Stimulated activated CD4-positive, alpha-beta T cell treated with anti-CD3 and anti-CD28 coated beads, Interleukin-1b, Interleukin-23, amount 100 ng/mL, for 1 hour (primary cell): ENCODE measurements at regions not wholly inside any gene's neighbourhood (a gene's known extent, or its start where the extent isn't known, plus 50 kb on each side); places are given as distances from the start of the nearest gene placed in this dataset.
"Not testable (repeated sequence)": the region's sequence is repeated elsewhere in the genome, so short reads cannot be mapped to it uniquely, and the experiment has no call there.

ENCODE experiments used
- DNase-seq, 2 donors: peaks; one replicate each; pipeline ENCODE4 v3.0.0-alpha.2; 2020; ENCODE audit warnings: low read depth in 2 of 2

DNA sequence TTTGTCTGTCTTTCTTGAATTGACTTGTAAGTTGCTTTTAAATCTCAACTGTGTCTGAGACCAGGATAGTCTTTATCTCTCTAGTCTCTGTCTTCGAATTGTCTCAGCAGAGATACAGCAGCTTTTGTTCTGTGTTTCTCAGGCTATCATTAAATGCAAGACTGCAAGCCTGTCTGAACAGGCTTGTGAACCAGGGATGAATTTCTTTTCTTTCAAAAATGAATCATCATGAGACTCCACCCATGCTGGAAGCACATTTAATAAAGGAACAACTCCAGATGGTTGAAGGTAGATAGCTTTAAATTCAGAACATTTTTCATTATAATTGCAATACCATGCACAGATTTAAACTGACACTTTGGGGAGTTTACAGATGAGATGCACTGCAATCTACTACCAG lies 155.9 kb downstream of the SEC23IP start:
- no peak for DNase-seq

DNA sequence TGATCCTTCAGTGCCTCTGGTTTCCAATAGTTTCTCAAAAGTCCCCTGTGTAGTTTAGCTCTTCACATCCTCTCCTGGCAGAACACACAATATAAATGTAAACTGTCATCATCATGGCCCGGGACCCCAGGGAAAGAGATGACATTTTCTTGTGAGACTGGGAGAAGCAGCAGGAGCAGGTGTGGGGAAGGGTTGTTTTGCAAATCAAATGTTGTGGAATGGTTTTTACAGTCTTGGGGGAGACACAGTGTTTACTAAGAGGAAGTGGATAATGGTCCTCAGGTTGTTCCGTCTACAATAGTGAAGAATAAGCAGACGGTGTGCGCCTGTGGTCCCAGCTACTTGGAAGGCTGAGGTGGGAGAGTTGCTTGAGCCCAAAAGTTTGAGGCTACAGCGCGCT lies 159.1 kb downstream of the SEC23IP start:
- DNase-seq, result no peak

DNA sequence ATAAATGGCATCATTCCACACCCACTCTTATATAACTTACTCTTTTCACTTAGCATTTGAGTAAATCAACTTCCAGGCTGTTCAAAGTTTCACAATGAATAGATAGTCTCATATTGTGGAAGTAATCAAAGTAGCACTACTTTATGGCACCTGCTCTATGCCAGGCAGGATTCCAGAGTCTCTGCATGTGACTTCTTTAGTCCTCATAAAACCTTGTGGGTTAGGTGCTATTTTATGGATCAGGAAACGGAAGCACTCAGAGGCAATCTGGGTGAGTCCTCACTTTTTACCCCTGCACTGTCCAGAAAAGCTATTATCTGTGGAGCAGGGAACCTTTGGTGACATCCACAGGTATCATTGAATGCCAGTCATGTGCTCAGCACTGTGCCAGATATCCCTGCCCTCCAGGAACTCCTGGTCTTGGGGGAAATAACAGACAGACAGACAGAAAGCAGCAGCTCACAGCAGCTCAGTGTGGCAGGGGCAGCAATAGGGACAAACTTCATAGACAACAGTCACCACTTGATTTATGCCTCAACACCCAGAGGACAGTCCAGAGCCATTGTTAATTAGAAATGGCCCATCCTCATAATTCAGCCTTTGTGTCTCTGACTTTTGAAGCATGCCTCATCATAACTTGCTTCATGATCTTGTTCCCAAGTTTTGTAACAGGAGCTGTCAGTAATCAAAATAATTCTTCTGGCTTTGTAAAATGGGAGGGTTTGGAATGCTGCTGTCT lies 160.6 kb downstream of the SEC23IP start:
- DNase-seq, result no peak

DNA sequence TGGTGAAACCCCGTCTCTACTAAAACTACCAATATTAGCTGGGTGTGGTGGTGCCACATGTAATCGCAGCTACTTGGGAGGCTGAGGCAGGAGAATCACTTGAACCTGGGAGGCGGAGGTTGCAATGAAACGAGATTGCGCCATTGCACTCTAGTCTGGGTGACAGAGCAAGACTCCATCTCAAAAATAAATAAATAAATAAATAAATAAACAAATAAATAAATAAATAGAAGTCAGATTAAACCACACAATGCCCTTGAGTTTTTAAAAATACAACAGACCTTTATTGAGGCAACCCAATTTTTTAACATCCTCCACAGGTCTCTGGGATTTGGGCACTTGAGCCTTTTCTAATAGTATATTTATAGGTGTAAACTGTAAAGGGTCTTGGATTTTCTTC lies 167.3 kb downstream of the SEC23IP start:
- not testable (repeated sequence) for DNase-seq

DNA sequence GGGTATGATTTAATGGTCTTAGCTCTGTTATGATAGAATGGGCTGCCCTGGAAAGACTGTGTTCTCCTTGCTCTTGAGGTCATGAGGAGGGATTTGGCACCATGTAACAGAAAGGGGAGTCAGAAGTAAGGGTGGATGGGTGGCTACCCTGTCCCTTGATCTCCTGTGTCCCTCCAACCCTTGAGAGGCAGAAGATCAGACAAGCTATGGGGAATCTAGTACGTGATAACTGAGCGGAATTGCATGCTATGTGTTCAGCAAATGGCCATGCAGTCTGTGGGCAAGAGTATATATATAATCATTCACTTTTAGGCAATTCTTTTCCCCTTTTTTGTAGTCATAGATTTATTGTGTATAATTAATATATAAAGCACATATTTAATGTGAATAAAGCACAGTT lies 174.9 kb downstream of the SEC23IP start:
- DNase-seq, result no peak

DNA sequence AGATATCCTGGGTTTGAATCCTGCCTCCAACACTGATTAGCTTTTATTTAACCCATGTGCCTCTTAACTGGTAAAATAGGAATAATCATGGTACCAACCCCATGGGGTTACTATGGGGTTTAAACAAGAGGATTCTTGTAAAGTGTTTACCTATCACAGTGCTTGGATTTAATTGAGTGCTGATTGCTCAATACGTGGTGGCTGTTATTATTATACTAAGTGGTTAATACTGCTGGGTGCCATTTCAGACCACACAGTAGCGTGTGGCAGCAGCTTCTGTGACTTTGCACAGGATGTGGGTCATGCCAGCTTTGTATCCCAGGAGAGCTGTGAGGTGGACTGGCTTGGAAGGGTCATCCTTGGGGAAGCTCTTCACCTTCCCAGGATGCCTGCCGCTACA lies 177.2 kb downstream of the SEC23IP start:
- no peak for DNase-seq

DNA sequence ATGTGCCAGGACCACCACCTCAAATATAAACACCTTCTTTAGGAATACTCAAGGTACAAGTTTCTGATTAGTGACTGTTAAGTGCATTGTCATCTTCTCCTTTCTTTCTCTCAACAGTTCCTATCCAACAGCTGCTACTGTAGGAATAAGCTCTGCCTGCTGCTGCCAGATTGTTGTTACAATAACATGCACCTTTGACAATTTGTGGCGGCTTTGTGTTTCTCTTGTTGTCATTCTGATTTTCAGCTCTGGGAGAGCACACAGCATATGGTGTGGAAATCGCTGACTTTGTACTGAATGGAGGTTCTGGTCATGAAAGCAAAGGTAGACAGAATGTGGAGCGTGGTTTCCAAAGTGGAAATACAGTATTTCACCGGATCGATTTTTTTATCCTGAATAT lies 182.8 kb downstream of the SEC23IP start:
- DNase-seq, result no peak

DNA sequence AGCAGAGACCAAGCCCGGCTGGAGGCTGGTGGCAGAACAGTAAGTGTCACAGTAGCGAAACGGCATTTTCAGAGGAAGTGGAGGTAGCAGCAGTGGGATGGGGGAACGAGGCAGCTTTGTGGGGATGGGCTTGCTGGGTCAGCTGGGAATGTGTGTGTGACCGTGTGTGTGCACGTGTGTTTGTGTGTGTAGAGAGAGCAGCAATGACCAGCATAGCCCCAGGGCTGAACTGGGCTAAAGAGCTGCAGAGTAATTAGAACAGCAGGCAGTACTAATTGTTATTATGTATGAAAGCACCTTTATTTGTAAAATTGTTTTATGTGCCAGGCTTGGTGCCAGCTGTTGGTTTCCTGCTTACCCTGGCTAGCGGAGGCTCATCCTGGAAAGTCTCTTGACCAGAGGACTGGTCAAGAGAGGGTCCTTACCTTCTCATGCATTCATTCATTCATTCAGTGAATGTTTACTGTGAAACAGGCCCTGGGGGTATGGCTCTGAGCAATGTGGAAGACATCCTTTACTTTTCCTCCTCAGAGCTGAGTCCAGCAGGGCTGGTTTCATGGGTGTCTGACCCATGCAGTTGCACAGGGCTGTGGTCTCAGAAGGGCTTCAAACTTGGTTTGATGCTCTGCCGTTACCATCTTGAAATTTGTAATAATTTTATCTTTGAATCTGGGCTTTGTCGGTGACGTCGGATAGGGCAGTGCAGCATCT lies 184.6 kb downstream of the SEC23IP start:
- DNase-seq, result no peak

DNA sequence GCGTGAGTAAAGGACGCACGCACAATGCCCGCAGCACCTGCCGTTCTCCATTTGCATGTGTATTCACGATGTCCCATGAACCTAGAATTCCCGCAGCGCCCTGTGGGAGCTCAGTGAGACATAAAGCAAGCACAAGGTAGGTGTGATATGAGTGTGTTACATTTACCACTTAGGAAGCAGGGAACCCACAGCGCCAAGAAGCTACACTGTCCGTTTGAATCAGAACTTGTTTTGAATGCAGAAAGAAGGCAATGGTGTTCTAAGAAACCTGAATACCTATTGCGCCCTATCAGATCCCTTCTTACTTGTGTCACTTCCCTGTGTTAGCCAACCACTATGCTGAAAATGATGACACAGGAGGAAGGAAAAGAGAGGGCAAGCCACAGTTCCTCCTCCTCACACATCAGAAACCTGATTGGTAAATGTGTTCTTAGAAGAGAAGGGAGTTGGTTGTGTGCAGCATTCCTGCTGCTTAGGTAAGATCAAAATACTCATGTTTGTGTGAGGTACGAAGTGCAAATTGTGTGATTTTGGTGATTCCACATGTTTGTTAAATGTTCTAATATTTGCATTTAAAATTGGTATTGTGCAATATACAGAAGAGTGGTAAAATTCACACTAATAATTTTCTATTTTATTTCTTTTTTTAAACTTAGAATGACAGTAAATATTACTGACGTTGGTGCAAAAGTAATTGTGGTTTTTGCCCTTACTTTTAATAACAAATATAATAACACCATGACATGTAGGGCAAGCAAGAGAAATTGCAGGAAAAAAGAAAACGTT lies 185.4 kb downstream of the SEC23IP start:
- no peak for DNase-seq

DNA sequence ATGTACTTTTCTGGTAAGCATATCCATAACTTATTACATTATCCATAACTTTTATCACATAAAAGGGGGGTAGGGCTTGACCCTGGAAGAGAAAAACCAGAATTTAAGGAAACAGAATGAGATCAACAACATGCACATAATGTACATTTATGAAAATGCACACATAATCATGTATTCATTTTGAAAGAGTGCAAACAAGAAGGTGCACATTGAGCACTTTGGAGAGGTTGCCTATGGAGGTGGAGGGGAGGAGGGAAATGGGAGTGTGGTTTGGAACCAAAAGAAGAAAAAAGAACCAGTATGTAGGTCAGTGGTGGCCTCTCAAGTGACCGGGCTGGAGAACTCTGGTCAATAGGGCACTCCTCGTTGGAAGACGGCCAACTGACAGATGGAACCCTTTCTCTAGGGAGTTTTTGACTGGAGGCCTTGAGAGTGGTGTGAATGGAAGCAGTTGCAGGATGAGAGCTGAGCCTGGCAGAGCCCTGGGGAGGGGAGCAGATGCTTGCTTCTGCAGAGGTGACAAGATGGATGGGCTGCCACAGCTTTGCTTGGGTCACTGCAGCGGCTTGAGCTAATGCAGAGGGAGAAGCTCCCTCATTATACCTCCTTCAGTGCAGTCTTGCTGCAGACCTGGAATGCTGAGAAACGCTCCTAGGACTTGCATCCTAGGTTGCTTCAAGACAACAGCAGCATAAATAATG lies 192.7 kb downstream of the SEC23IP start:
- DNase-seq, result no peak

DNA sequence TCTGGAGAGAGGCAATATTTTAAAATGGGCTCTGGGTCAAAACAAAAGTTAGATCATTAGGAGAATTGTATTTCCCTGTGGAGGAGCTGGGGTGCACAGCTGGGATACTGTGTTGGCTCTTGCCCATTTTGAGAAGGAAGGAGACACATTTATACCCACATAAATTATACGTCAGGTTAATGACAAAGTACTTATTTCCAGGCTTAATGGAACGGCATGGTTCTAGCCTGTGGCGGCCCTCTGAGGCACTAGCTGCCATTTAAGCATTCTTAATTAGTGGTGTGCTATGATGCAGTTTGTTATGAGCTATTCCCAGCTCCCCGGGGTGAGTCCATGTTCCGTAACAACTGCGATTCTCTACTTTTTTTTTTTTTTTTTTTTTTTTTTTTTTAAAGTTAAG lies 193.5 kb downstream of the SEC23IP start:
- DNase-seq, result no peak

DNA sequence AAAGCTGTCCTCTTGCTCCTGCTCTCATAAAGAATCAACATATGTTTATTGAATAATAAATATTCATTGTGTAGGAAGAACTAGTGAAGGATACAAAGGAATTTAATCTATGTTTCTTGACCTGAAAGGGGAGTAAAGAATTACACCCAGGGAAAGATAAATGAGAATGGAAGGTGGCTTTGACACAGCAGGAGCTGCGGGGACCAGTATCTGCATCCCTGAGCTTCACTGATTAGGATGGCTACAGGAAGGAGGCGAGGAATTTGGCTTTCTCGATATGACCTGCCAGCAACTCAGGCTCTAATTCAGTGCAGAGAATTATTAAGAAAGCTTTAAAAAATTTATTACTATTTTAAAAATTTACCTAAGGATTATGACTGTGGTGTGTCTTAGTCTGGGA lies 194.6 kb downstream of the SEC23IP start:
- no peak for DNase-seq

DNA sequence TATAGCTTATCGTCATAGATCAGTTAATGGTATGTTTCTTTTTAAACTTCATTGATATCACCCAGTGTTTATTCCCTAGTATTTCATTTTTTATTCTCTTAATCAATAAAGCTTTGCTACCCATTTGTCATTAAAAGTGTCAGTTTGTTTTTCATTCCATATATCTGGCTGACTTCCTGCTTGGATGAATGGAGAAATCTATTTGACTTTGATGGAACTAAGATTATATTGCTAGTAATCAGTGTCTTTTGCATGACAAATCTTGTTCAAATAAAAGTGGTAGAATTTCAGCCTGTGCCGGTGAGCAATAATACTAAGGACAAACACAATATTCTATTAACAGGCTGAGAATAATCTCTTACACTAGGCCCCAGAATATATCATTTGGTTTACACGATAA lies 203.3 kb downstream of the SEC23IP start:
- DNase-seq, result no peak

DNA sequence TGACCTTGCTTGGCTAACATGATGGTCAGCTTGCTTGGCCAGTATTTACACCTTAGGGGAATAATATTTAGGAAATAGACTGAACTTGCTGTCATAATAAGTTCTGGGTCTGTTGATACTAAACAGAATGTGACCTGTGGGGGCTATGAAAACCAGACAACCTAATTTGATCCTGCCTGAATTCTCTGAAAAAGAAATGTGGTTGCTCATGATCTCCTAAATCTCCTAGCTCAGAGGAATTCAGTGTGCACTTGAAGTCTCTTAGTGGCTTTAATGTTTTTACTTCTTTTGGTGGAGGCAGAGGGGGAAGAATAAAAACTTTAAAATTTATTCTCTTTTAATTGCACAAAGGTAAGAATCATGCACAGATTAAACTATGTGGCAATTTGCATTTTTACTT lies 205.2 kb downstream of the SEC23IP start:
- DNase-seq, result no peak

DNA sequence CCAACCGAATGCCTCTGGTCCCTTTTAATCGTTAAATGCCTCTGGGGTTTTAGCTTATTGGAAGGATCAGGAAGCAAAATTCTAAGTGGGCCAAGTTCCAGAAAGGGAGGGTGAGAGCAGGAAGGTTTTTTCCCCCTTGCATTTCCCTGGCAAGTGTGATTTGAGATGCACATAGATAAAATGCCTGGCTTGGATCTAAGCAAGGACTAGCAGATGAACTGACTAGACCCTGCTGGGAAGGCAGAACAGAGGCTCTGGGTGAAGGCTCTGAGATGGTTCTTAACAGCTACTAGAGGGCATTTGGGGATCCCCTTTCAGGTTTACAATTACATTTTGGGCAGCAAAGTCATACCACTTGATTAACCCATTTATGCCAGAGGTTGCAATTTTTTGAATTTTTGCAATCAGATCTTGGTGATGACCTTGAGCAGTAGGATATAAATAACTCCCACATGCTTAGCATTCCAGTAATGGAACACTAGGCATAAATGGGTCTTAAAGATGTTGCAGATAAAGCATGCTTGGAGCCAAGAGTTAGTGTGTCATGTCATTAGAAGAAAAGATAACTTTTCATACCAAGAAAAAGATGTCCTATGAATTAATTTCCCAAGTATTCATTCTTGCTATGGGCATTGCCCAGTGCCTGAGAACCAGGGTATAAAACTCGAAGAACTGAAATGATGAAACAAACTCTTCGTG lies 205.9 kb downstream of the SEC23IP start:
- DNase-seq, result no peak

DNA sequence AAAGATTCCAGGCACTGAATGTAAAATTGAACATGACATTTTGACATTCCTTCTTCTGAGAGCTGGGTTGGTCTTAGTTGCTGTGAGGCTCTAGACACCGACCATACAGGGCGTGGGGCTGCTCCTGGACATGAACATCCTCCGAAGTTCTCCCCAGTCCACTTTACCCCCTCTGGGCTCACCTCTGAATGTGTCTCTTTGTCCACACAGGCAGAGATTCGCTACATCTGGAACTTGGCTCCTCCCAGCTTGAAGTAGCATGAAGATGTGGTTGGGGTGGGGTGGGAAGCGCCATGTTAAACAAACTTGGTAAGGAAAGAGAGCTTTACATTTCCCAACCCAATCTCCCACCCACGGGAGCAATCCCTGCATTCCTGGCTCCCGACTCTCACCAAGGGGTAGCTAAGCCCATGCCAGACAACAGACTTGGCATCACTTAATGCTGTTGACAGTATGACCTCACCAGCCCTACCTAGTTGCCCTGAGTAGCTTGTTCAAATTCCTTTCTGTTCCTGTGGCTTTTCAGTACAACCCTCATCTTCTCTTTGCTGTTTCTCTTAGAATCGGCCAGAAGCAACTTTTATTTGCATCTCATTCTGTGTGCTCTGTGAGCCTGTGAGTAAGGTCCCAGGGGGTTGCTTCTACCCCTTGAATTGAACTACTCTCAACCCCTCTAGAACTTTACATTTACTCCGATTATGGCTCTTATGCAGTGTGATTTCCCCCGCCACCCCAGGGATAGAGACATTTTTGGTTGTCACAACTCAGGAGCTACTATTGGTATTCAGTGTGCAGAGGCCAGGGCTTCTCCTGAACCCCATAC lies 211.4 kb downstream of the SEC23IP start:
- no peak for DNase-seq

DNA sequence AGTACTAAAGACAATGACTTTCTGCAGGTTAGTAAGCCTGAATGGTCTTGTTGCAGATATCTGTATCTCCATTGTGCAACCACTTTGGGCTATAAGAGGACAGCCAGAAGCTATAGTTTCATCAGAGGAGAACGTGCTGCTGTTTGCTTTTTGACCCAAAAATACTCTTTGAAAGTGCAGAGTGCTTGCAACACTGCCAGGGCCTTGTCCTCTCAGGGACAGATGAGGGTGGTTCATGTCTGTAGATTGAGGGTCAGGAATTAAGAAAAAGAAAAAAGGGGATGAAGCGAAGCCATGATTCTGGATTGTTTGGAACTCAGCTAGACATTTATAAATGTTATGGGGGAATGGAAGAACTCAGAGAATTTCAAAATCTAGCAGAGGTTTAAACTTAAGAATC lies 212.5 kb downstream of the SEC23IP start:
- DNase-seq, result no peak

DNA sequence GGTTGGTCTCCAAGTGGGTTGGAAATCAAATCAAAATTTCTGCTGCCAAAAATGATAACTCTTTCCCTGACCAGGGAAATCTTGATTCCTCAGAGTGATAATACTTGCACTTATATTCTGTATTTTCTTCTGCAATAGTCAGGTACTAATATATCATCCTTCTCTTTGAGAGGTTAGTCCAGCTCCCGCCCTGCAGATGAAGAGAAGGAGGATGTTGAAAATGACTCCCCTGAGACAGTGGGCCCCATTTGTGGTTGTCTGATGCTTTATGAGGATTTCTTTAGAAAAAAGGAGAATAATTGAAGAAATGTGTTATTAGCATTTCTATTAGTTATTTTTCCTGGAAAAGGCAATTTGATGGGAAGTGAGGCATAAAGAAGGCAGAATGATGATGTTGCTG lies 213.0 kb downstream of the SEC23IP start:
- no peak for DNase-seq

DNA sequence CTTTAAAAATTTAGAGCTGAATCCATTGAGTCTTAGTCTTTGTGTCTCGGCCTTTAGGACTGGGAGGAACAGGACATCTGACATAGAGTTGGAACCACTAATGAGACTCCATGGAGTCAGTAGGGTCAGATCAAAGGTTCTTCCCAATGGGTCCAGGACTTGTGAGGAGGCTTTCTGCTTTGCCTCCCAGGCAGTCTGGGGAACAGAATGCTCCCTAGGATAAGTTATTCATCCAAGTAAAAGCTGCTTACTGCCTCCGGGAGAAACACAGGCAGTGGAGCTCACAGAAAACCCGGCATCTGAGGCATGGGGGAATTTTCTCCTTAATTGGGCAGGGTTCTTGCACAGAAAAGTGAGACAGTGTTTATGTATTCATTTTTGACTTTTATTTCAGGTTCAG lies 216.4 kb downstream of the SEC23IP start:
- DNase-seq, result no peak

DNA sequence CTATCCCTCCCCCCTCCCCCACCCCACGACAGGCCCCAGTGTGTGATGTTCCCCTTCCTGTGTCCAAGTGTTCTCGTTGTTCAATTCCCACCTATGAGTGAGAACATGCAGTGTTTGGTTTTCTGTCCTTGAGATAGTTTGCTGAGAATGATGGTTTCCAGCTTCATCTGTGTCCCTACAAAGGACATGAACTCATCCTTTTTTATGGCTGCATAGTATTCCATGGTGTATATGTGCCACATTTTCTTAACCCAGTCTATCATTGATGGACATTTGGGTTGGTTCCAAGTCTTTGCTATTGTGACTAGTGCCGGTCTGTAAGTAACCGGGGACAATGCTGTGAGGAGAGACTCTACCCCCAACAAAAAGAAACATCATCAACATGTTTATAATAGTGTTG lies 217.2 kb downstream of the SEC23IP start:
- not testable (repeated sequence) for DNase-seq

DNA sequence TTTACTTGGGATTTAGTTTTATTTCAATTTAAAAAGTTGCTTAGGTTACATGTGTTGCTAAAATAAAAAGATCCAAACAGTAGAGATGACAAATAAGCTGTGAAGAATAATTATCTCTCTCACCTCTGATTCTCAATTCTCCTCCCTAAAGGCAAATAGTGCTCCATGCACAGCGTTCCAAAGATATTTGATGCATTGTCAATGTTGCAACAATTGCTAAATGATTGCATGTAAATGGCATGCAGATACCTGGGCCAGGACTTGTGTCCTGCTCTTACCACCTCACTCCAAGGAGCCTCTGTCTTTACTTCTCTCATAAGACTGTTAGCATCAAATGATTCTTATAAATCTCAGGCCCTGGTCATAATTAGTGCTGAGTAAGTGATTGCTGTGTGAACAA lies 217.7 kb downstream of the SEC23IP start:
- DNase-seq, result no peak
